H9 (cell line): ENCODE measurements at regions not wholly inside any gene's neighbourhood (a gene's known extent, or its start where the extent isn't known, plus 50 kb on each side); places are given as distances from the start of the nearest gene placed in this dataset.
A peak's percentile ranks its signal among the peaks of the same experiment; 100 is the strongest.

Experiments used
- DNase-seq: peaks from one replicate; pipeline ENCODE4 v3.0.0-alpha.2; 2017
- H2AFZ ChIP-seq: one replicate; pipeline ENCODE4 v1.6.1; 2013; ENCODE audit warnings: mild to moderate bottlenecking, low read length, control low read depth, moderate library complexity
- H2AK5ac ChIP-seq: 2 replicates; pipeline ENCODE4 v1.6.1; 2013; ENCODE audit warnings: low read length, control low read depth, mixed read lengths; ENCODE audit not compliant: insufficient read length
- H2BK120ac ChIP-seq: one replicate; pipeline ENCODE4 v1.6.1; 2013; ENCODE audit warnings: low read depth, mild to moderate bottlenecking, low read length, control low read depth, inconsistent platforms; ENCODE audit not compliant: poor library complexity, severe bottlenecking
- H2BK12ac ChIP-seq: 2 replicates; pipeline ENCODE4 v1.6.1; 2013; ENCODE audit warnings: low read length, control low read depth, mixed read lengths, low read depth; ENCODE audit not compliant: insufficient read length
- H2BK15ac ChIP-seq: 2 replicates; pipeline ENCODE4 v1.6.1; 2013; ENCODE audit warnings: low read depth, low read length, control low read depth
- H2BK20ac ChIP-seq: one replicate; pipeline ENCODE4 v1.6.1; 2013; ENCODE audit warnings: low read depth, mild to moderate bottlenecking, low read length, control low read depth, inconsistent platforms; ENCODE audit not compliant: poor library complexity, severe bottlenecking
- H2BK5ac ChIP-seq: 2 replicates; pipeline ENCODE4 v1.6.1; 2013; ENCODE audit warnings: low read length, control low read depth, mixed read lengths; ENCODE audit not compliant: insufficient read length
- H3K14ac ChIP-seq: 2 replicates; pipeline ENCODE4 v1.6.1; 2013; ENCODE audit warnings: low read length, control low read depth; ENCODE audit not compliant: insufficient read depth
- H3K18ac ChIP-seq: 2 replicates; pipeline ENCODE4 v1.6.1; 2013; ENCODE audit warnings: low read depth, mild to moderate bottlenecking, mixed read lengths, low read length, control low read depth; ENCODE audit not compliant: insufficient read length
- H3K23ac ChIP-seq: 2 replicates; pipeline ENCODE4 v1.6.1; 2013; ENCODE audit warnings: low read length, control low read depth, mixed read lengths, low read depth; ENCODE audit not compliant: insufficient read length
- H3K23me2 ChIP-seq: 2 replicates; pipeline ENCODE4 v1.6.1; 2013; ENCODE audit warnings: low read depth, mild to moderate bottlenecking, mixed read lengths, low read length, control low read depth; ENCODE audit not compliant: insufficient read length, poor library complexity, severe bottlenecking
- H3K27ac ChIP-seq: 2 replicates; pipeline ENCODE4 v1.5.1; 2013; ENCODE audit warnings: low read length, control low read depth, mixed read lengths, low read depth; ENCODE audit not compliant: insufficient read length
- H3K27me3 ChIP-seq: 2 replicates; pipeline ENCODE4 v1.6.1; 2013; ENCODE audit warnings: low read length, control low read depth, inconsistent platforms; ENCODE audit not compliant: insufficient read depth
- H3K4ac ChIP-seq: 2 replicates; pipeline ENCODE4 v1.6.1; 2013; ENCODE audit warnings: low read depth, mild to moderate bottlenecking, control low read depth, inconsistent platforms, low read length, moderate library complexity
- H3K4me1 ChIP-seq: 2 replicates; pipeline ENCODE4 v1.6.1; 2013; ENCODE audit warnings: low read length, control low read depth, inconsistent platforms; ENCODE audit not compliant: insufficient read depth
- H3K4me2 ChIP-seq: 2 replicates; pipeline ENCODE4 v1.6.1; 2013; ENCODE audit warnings: low read length, control low read depth, mixed read lengths; ENCODE audit not compliant: insufficient read length, insufficient read depth
- H3K56ac ChIP-seq: 2 replicates; pipeline ENCODE4 v1.6.1; 2013; ENCODE audit warnings: low read depth, mild to moderate bottlenecking, mixed read lengths, low read length, control low read depth; ENCODE audit not compliant: insufficient read length
- H3K79me1 ChIP-seq: 2 replicates; pipeline ENCODE4 v1.6.1; 2013; ENCODE audit warnings: low read depth, mild to moderate bottlenecking, moderate library complexity, low read length, control low read depth, inconsistent platforms; ENCODE audit not compliant: insufficient read depth, poor library complexity, severe bottlenecking
- H3K79me2 ChIP-seq: 2 replicates; pipeline ENCODE4 v1.6.1; 2013; ENCODE audit warnings: low read length, control low read depth, inconsistent platforms; ENCODE audit not compliant: insufficient read depth
- H3K9ac ChIP-seq: 2 replicates; pipeline ENCODE4 v1.6.1; 2013; ENCODE audit warnings: low read length, control low read depth, mixed read lengths; ENCODE audit not compliant: insufficient read length; ENCODE audit errors: extremely low read depth
- H3K9me3 ChIP-seq: one replicate; pipeline ENCODE4 v1.6.1; 2013; ENCODE audit warnings: low read depth, low read length, inconsistent platforms; ENCODE audit not compliant: control insufficient read depth
- H3T11ph ChIP-seq: one replicate; pipeline ENCODE4 v1.6.1; 2013; ENCODE audit warnings: mild to moderate bottlenecking, low read length, control low read depth, inconsistent platforms
- H4K20me1 ChIP-seq: one replicate; pipeline ENCODE4 v1.6.1; 2013; ENCODE audit not compliant: control insufficient read depth, insufficient read length, insufficient read depth
- H4K5ac ChIP-seq: 2 replicates; pipeline ENCODE4 v1.6.1; 2013; ENCODE audit warnings: low read depth, mild to moderate bottlenecking, mixed read lengths, low read length, control low read depth; ENCODE audit not compliant: insufficient read length
- H4K8ac ChIP-seq: replicated peaks from 2 replicates; pipeline ENCODE4 v1.6.1; 2013; ENCODE audit warnings: low read length, control low read depth, mixed read lengths, low read depth; ENCODE audit not compliant: insufficient read length
- H4K91ac ChIP-seq: 2 replicates; pipeline ENCODE4 v1.6.1; 2013; ENCODE audit warnings: low read depth, mild to moderate bottlenecking, moderate library complexity, mixed read lengths, low read length, control low read depth; ENCODE audit not compliant: insufficient read length
- H3K27ac Mint-ChIP-seq, 3 experiments: 2 replicates in 2 of 3; 3 replicates in 1 of 3; pipeline ENCODE4 v1.8.0; 2020 to 2021; ENCODE audit warnings: mixed read lengths in 3 of 3, mild to moderate bottlenecking in 1 of 3, moderate library complexity in 1 of 3
- H3K27me3 Mint-ChIP-seq: 2 replicates; pipeline ENCODE4 v1.8.0; 2021; ENCODE audit warnings: low read depth, mild to moderate bottlenecking, moderate library complexity, mixed read lengths
- H3K36me3 Mint-ChIP-seq, 3 experiments: 2 replicates in 2 of 3; 3 replicates in 1 of 3; pipeline ENCODE4 v1.8.0; 2020 to 2021; ENCODE audit warnings: low read depth in 3 of 3, mixed read lengths in 3 of 3; ENCODE audit not compliant: insufficient read depth in 1 of 3
- H3K4me1 Mint-ChIP-seq, 2 experiments: 2 replicates each; pipeline ENCODE4 v1.8.0; 2020; ENCODE audit warnings: mixed read lengths in 2 of 2
- H3K4me3 Mint-ChIP-seq, 2 experiments: 2 replicates in 1 of 2; 3 replicates in 1 of 2; pipeline ENCODE4 v1.8.0; 2020 to 2021; ENCODE audit warnings: mild to moderate bottlenecking in 2 of 2, mixed read lengths in 2 of 2, moderate library complexity in 1 of 2
- H3K9me3 Mint-ChIP-seq, 2 experiments: 2 replicates in 1 of 2; 3 replicates in 1 of 2; pipeline ENCODE4 v1.8.0; 2020; ENCODE audit warnings: mild to moderate bottlenecking in 2 of 2, mixed read lengths in 2 of 2, moderate library complexity in 1 of 2
- CTCF ChIP-seq: fragments of 200-600 bp; sonication (generic); conservative IDR thresholded peaks from 3 replicates; pipeline ENCODE4 v1.8.0; 2021; ENCODE audit warnings: antibody characterized with exemption, mild to moderate bottlenecking
- WGBS: extraction: QIAGEN DNeasy Blood & Tissue Kit; methylation state at CpG from one replicate; pipeline ENCODE4 v1.1.7; 2013; ENCODE audit warnings: missing lambda C conversion rate, low lambda C conversion rate, mixed read lengths; ENCODE audit not compliant: insufficient read length; ENCODE audit errors: extremely low coverage; 5-methylcytosine and 5-hydroxymethylcytosine counted together

GRCh38 chr19:29379257-29380021 lies 146.4 kb upstream of the VSTM2B start:
- no peak overlapping the region for H3K4me2 ChIP-seq
- no peak overlapping the region for H3K23ac ChIP-seq
- WGBS, result no CpG with 5 or more reads among the region's 13 CpGs
- peak; percentile 15 for DNase-seq
- Mint-ChIP-seq H3K9me3 (no peaks in the 10 kb centered on the region), H3K4me1 (peaks cover 34 to 35% of the 10 kb centered on the region in 2 experiments), H3K27me3 (peaks cover 14% of the 10 kb centered on the region), H3K4me3 (no peak overlapping the region), H3K36me3 (no peaks in the 10 kb centered on the region), H3K27ac (peak overlapping the region in 1 of 3 experiments; percentile 43; a peak in 2 of 7 replicates)
- TF ChIP-seq CTCF, result no peak
- H3K27ac ChIP-seq, result no peak overlapping the region
- H3K14ac ChIP-seq, result peak overlapping the region; percentile 37
- H3K18ac ChIP-seq, result no peak overlapping the region
- no peaks in the 10 kb centered on the region for H4K20me1 ChIP-seq
- H3K9me3 ChIP-seq, result no peaks in the 10 kb centered on the region
- H3K79me2 ChIP-seq, result no peaks in the 10 kb centered on the region
- H3K23me2 ChIP-seq, result no peaks in the 10 kb centered on the region
- H3K4me1 ChIP-seq, result 0 out of 2 replicates have a peak, but pooled peaks cover 2% of the 10 kb centered on the region
- no peak overlapping the region for H4K5ac ChIP-seq
- no peak overlapping the region for H4K91ac ChIP-seq
- no peak overlapping the region for H2BK12ac ChIP-seq
- H2BK5ac ChIP-seq, result no peak overlapping the region
- H2AFZ ChIP-seq, result no peak overlapping the region
- H4K8ac ChIP-seq, result no peak overlapping the region
- no peaks in the 10 kb centered on the region for H3K27me3 ChIP-seq
- H2BK15ac ChIP-seq, result no peak overlapping the region
- no peak overlapping the region for H3T11ph ChIP-seq
- no peak overlapping the region for H2AK5ac ChIP-seq
- H3K9ac ChIP-seq, result no peak overlapping the region
- no peaks in the 10 kb centered on the region for H3K79me1 ChIP-seq
- H3K4ac ChIP-seq, result no peak overlapping the region
- H3K56ac ChIP-seq, result no peak overlapping the region
- no peak overlapping the region for H2BK120ac ChIP-seq
- H2BK20ac ChIP-seq, result no peak overlapping the region
